HCT116 (cell line): ENCODE measurements at regions not wholly inside any gene's neighbourhood (a gene's known extent, or its start where the extent isn't known, plus 50 kb on each side); places are given as distances from the start of the nearest gene placed in this dataset.

Experiments used
- ATAC-seq: fragments of 200-7000 bp; cut with Tn5 transposase; 2 replicates; pipeline ENCODE4 v1.9.1; 2020; ENCODE audit warnings: mild to moderate bottlenecking, moderate library complexity
- BruUV-seq: library from RNA; stranded (reverse); fragments of 400-500 nt; replicated peaks from 2 replicates; lab custom pipeline; 2021; lab: Mats Ljungman, UMichigan
- CTCF ChIA-PET: fragments of 300-600 bp; sonication (Branson Sonifier 250); formaldehyde crosslinking; loops from one replicate; lab custom pipeline; 2021; ENCODE audit warnings: antibody characterized with exemption; lab: Charles Lee
- POLR2A ChIA-PET: fragments of 300-600, 350-600 bp; sonication (Branson Sonifier 250); formaldehyde crosslinking; loops from one replicate; lab custom pipeline; 2021; ENCODE audit warnings: antibody characterized with exemption; lab: Charles Lee
- RAD21 ChIA-PET, 2 experiments: fragments of 300-600 bp; sonication (Branson Sonifier 250); formaldehyde crosslinking; loops; one replicate each; lab custom pipeline; 2023; ENCODE audit warnings: low total read pairs in 2 of 2; ENCODE audit not compliant: uncharacterized antibody in 2 of 2, unreplicated experiment in 2 of 2, low non-redundant PET in 1 of 2; lab: Charles Lee
- DNase-seq: peaks from one replicate; pipeline ENCODE4 v3.0.0-alpha.2; 2010; ENCODE audit warnings: low read depth, low spot score
- H2AFZ ChIP-seq: fragments of 200-600 bp; shearing (Covaris generic), sonication (generic); 2 replicates; pipeline ENCODE4 v1.6.1; 2017; ENCODE audit warnings: low read depth, mixed run types, mixed read lengths, antibody characterized with exemption, low read length; ENCODE audit not compliant: poor library complexity, severe bottlenecking
- H3K27ac ChIP-seq: 2 replicates; pipeline ENCODE4 v1.5.1; 2012; ENCODE audit warnings: low read depth, low read length
- H3K27me3 ChIP-seq: fragments of 200-600 bp; sonication (generic); 2 replicates; pipeline ENCODE4 v1.6.1; 2016; ENCODE audit warnings: mixed run types, low read length, mixed read lengths; ENCODE audit not compliant: insufficient read depth
- H3K36me3 ChIP-seq, 2 experiments: fragments of 200-500 bp in 1 of 2; fragments of 200-600 bp in 1 of 2; sonication (Bioruptor generic) in 1 of 2; sonication (generic) in 1 of 2; 2 replicates each; pipeline versions ENCODE4 v1.5.1 to v1.6.1; 2014 to 2016; ENCODE audit warnings: low read length in 2 of 2, inconsistent platforms in 1 of 2, mixed read lengths in 1 of 2, mixed run types in 1 of 2; ENCODE audit not compliant: insufficient read depth in 2 of 2, control insufficient read depth in 1 of 2
- H3K4me1 ChIP-seq, 2 experiments: fragments of 200-600 bp in 1 of 2; sonication (generic) in 1 of 2; 2 replicates each; pipeline versions ENCODE4 v1.5.1 to v1.6.1; 2012 to 2017; ENCODE audit warnings: low read length in 2 of 2, inconsistent platforms in 1 of 2, mild to moderate bottlenecking in 1 of 2, mixed read lengths in 1 of 2, mixed run types in 1 of 2, moderate library complexity in 1 of 2; ENCODE audit not compliant: insufficient read depth in 2 of 2, control insufficient read depth in 1 of 2
- H3K4me2 ChIP-seq: fragments of 200-600 bp; sonication (generic); 2 replicates; pipeline ENCODE4 v1.6.1; 2017; ENCODE audit warnings: mixed run types, low read length, mixed read lengths
- H3K4me3 ChIP-seq, 2 experiments: fragments of 200-600 bp in 1 of 2; sonication (generic) in 1 of 2; replicated peaks in 1 of 2; 2 replicates each; pipeline ENCODE4 v1.5.1; 2011 to 2016; ENCODE audit warnings: low read length in 2 of 2, control low read depth in 1 of 2, low read depth in 1 of 2, mild to moderate bottlenecking in 1 of 2, mixed read lengths in 1 of 2, mixed run types in 1 of 2
- H3K79me2 ChIP-seq: fragments of 200-600 bp; sonication (generic); 2 replicates; pipeline ENCODE4 v1.6.1; 2017; ENCODE audit warnings: mild to moderate bottlenecking, mixed run types, low read length, moderate library complexity, mixed read lengths; ENCODE audit not compliant: insufficient read depth
- H3K9ac ChIP-seq: fragments of 200-600 bp; sonication (generic); 2 replicates; pipeline ENCODE4 v1.6.1; 2016; ENCODE audit warnings: low read length, mixed read lengths
- H3K9me2 ChIP-seq: fragments of 200-600 bp; sonication (generic), shearing (Covaris generic); 2 replicates; pipeline ENCODE4 v1.6.1; 2017; ENCODE audit warnings: mixed run types, mild to moderate bottlenecking, moderate library complexity; ENCODE audit not compliant: insufficient read depth
- H3K9me3 ChIP-seq, 2 experiments: fragments of 200-500 bp in 1 of 2; fragments of 200-600 bp in 1 of 2; sonication (Bioruptor generic) in 1 of 2; sonication (generic) in 1 of 2; 2 replicates each; pipeline ENCODE4 v1.6.1; 2014 to 2017; ENCODE audit warnings: low read length in 2 of 2, mixed read lengths in 2 of 2, inconsistent platforms in 1 of 2, low read depth in 1 of 2, mild to moderate bottlenecking in 1 of 2, mixed run types in 1 of 2, moderate library complexity in 1 of 2; ENCODE audit not compliant: control insufficient read depth in 1 of 2, insufficient read depth in 1 of 2
- H4K20me1 ChIP-seq: fragments of 200-600 bp; sonication (generic), shearing (Covaris generic); 2 replicates; pipeline ENCODE4 v1.6.1; 2017; ENCODE audit warnings: mixed run types, mild to moderate bottlenecking, moderate library complexity; ENCODE audit not compliant: insufficient read depth
- CBX3 ChIP-seq: IDR thresholded peaks from 2 replicates; pipeline ENCODE4 v1.6.1; 2012; ENCODE audit warnings: low read depth
- CEBPB ChIP-seq: IDR thresholded peaks from 2 replicates; pipeline ENCODE4 v1.6.1; 2012; ENCODE audit warnings: low read depth
- CTCF ChIP-seq, 3 experiments: fragments of 200-600 bp in 1 of 3; sonication (generic) in 1 of 3; IDR thresholded peaks in 2 of 3; conservative IDR thresholded peaks in 1 of 3; 2 replicates each; pipeline ENCODE4 v1.5.1; 2012 to 2017; ENCODE audit warnings: low read depth in 2 of 3, low read length in 2 of 3, antibody characterized with exemption in 1 of 3, borderline replicate concordance in 1 of 3, control low read depth in 1 of 3, mild to moderate bottlenecking in 1 of 3, mixed read lengths in 1 of 3, mixed run types in 1 of 3, moderate library complexity in 1 of 3; ENCODE audit not compliant: insufficient read depth in 1 of 3
- EGR1 ChIP-seq: IDR thresholded peaks from 2 replicates; pipeline ENCODE4 v1.6.1; 2012; ENCODE audit warnings: low read depth
- ELF1 ChIP-seq: IDR thresholded peaks from 2 replicates; pipeline ENCODE4 v1.6.1; 2012; ENCODE audit warnings: low read depth, borderline replicate concordance
- JUND ChIP-seq: IDR thresholded peaks from 2 replicates; pipeline ENCODE4 v1.6.1; 2012
- POLR2A ChIP-seq: IDR thresholded peaks from 2 replicates; pipeline ENCODE4 v1.7.0; 2011; ENCODE audit warnings: borderline replicate concordance; ENCODE audit not compliant: insufficient read depth, insufficient read length; ENCODE audit errors: extremely low read depth
- SIN3A ChIP-seq: IDR thresholded peaks from 2 replicates; pipeline ENCODE4 v1.6.1; 2012; ENCODE audit warnings: low read depth
- SP1 ChIP-seq: IDR thresholded peaks from 2 replicates; pipeline ENCODE4 v1.6.1; 2012; ENCODE audit warnings: low read depth
- TCF7L2 ChIP-seq: IDR thresholded peaks from 2 replicates; pipeline ENCODE4 v1.7.0; 2011; ENCODE audit warnings: borderline replicate concordance, inconsistent platforms; ENCODE audit not compliant: insufficient read depth, insufficient read length; ENCODE audit errors: extremely low read depth
- ZFX ChIP-seq: fragments of 450-650 bp; IDR thresholded peaks from 2 replicates; pipeline ENCODE4 v1.6.1; 2017
- ZNF274 ChIP-seq: fragments of 200-500 bp; sonication (Bioruptor generic); IDR thresholded peaks from 2 replicates; pipeline ENCODE4 v1.6.1; 2014; ENCODE audit warnings: mild to moderate bottlenecking, low read depth, low read length, inconsistent platforms
- intact Hi-C: fragments of 100-400 bp; cut with micrococcal nuclease; formaldehyde crosslinking; loops from 2 replicates; pipeline ENCODE4 v1.10.0; 2022
- TF ChIP-seq, protein P1 (sequence below): IDR thresholded peaks from 2 replicates; pipeline ENCODE4 v1.6.1; 2011; ENCODE audit warnings: mild to moderate bottlenecking, low read length, moderate library complexity; ENCODE audit not compliant: insufficient replicate concordance; ENCODE audit errors: extremely low read depth

DNA sequence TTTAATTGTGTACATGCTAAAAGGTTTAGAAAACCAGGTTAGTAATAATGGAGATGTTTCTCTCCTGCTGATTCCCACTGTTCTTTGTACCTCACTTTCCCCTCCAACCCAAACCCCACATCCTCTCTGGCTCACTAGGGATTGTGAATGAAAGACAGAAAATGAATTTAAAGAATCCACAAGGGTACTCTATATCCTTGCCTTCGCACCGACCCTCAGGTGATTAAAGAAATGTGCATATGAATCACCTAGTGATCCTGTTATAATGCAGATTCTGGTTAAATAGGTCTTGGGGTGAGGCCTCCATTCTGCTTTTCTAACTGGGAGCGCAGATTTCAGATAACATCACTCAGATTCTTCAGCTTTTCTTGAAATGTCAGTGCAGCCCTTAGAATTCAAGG is 84.3 kb upstream of the OTX2 start:
- Histone ChIP-seq H4K20me1 (no peaks in the 10 kb centered on the region), H3K27me3 (peaks cover 70% of the 10 kb centered on the region), H3K9me3 (no peaks in the 10 kb centered on the region), H3K4me3 (no peak overlapping the region), H3K27ac (no peak overlapping the region), H3K79me2 (no peaks in the 10 kb centered on the region), H3K4me2 (no peak overlapping the region), H2AFZ (no peak overlapping the region), H3K9me2 (no peaks in the 10 kb centered on the region), H3K9ac (no peak overlapping the region), H3K4me1 (no peaks in the 10 kb centered on the region), H3K36me3 (no peaks in the 10 kb centered on the region)
- DNase-seq, result no peak
- intact Hi-C loops, result no loop called here
- CTCF ChIA-PET, result no interaction called here
- RAD21 ChIA-PET, result no interaction called here
- TF ChIP-seq POLR2A (no peak), ELF1 (no peak), JUND (no peak), CBX3 (no peak), ZNF274 (no peak), EGR1 (no peak), SIN3A (no peak), CEBPB (no peak), TCF7L2 (no peak), SP1 (no peak), ZFX (no peak), CTCF (IDR thresholded peaks at IDR 0.05 in 2 of 3, conservative IDR thresholded peaks at IDR 0.05 in 1 of 3; ENCODE audit: borderline replicate concordance in 1 of 3, insufficient read depth in 1 of 3, low read depth in 2 of 3, low read length in 2 of 3) (no peak)
- TF ChIP-seq, protein P1, sequence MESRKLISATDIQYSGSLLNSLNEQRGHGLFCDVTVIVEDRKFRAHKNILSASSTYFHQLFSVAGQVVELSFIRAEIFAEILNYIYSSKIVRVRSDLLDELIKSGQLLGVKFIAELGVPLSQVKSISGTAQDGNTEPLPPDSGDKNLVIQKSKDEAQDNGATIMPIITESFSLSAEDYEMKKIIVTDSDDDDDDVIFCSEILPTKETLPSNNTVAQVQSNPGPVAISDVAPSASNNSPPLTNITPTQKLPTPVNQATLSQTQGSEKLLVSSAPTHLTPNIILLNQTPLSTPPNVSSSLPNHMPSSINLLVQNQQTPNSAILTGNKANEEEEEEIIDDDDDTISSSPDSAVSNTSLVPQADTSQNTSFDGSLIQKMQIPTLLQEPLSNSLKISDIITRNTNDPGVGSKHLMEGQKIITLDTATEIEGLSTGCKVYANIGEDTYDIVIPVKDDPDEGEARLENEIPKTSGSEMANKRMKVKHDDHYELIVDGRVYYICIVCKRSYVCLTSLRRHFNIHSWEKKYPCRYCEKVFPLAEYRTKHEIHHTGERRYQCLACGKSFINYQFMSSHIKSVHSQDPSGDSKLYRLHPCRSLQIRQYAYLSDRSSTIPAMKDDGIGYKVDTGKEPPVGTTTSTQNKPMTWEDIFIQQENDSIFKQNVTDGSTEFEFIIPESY, result no peak
- POLR2A ChIA-PET, result no interaction called here
- no TSS peak for BruUV-seq
- ATAC-seq, result no peak
